Inflammatory macrophage (primary cell): ENCODE measurements at regions not wholly inside any gene's neighbourhood (a gene's known extent, or its start where the extent isn't known, plus 50 kb on each side); places are given as distances from the start of the nearest gene placed in this dataset.
"Not testable (repeated sequence)": the region's sequence is repeated elsewhere in the genome, so short reads cannot be mapped to it uniquely, and the experiment has no call there.

ENCODE experiments used
- DNase-seq, 2 donors: peaks; one replicate each; pipeline ENCODE4 v3.0.0-alpha.2; 2020 to 2022

GRCh38 chr15:34700891-34701427, 53.8 kb downstream of the GJD2 start:
- DNase-seq = no peak

- DNase-seq = no peak
Observed at GRCh38 chr15:34699968-34700640, 54.7 kb downstream of the GJD2 start.

GRCh38 chr15:34696506-34696905, 58.3 kb downstream of the GJD2 start:
- DNase-seq = no peak

GRCh38 chr15:34693053-34693744, 61.6 kb downstream of the GJD2 start:
- DNase-seq = no peak

- DNase-seq = peak; percentile 40 to 67
Observed at GRCh38 chr15:34691034-34691433, 63.8 kb downstream of the GJD2 start.

- DNase-seq = no peak
Observed at GRCh38 chr15:34688699-34689098, 66.1 kb downstream of the GJD2 start.

GRCh38 chr15:34684351-34684750, 70.4 kb downstream of the GJD2 start:
- DNase-seq = no peak

GRCh38 chr15:34682674-34683073, 72.1 kb downstream of the GJD2 start:
- DNase-seq = no peak

- no peak for DNase-seq
Observed at GRCh38 chr15:34679291-34679690, 75.5 kb downstream of the GJD2 start.

GRCh38 chr15:34673241-34673640, 81.6 kb downstream of the GJD2 start:
- no peak for DNase-seq

- DNase-seq = peak in 1 of 2 donors; percentile 5
Observed at GRCh38 chr15:34665498-34666116, 82.2 kb upstream of the GOLGA8B start.

GRCh38 chr15:34664418-34664817, 81.0 kb upstream of the GOLGA8B start:
- DNase-seq = no peak

GRCh38 chr15:34663101-34663500, 79.7 kb upstream of the GOLGA8B start:
- no peak for DNase-seq

GRCh38 chr15:34659056-34659455, 75.6 kb upstream of the GOLGA8B start:
- DNase-seq = no peak

GRCh38 chr15:34657469-34658127, 74.1 kb upstream of the GOLGA8B start:
- no peak for DNase-seq

GRCh38 chr15:34656005-34656796, 72.8 kb upstream of the GOLGA8B start:
- peak in 1 of 2 donors; percentile 23 for DNase-seq

- DNase-seq = peak in 1 of 2 donors; percentile 54
Observed at GRCh38 chr15:34655326-34655725, 71.9 kb upstream of the GOLGA8B start.

- DNase-seq = no peak
Observed at GRCh38 chr15:34654625-34655024, 71.2 kb upstream of the GOLGA8B start.

GRCh38 chr15:34653992-34654391, 70.5 kb upstream of the GOLGA8B start:
- DNase-seq = no peak

- DNase-seq = not testable (repeated sequence)
Observed at GRCh38 chr15:34653326-34653725, 69.9 kb upstream of the GOLGA8B start.

- no peak for DNase-seq
Observed at GRCh38 chr15:34652726-34653033, 69.2 kb upstream of the GOLGA8B start.

- peak; percentile 37 to 43 for DNase-seq
Observed at GRCh38 chr15:34651997-34652725, 68.7 kb upstream of the GOLGA8B start.
